Upper lobe of left lung (tissue), 6 donors: ENCODE measurements at regions not wholly inside any gene's neighbourhood (a gene's known extent, or its start where the extent isn't known, plus 50 kb on each side); places are given as distances from the start of the nearest gene placed in this dataset.

Experiments
- ATAC-seq, 2 donors: fragments of 200-7000 bp; cut with Tn5 transposase; one replicate each; pipeline ENCODE4 v1.9.1; 2022; ENCODE audit warnings: mild to moderate bottlenecking in 2 of 2, moderate library complexity in 2 of 2; ENCODE audit not compliant: low FRiP score in 2 of 2
- DNase-seq, 2 donors: peaks; one replicate each; pipeline ENCODE4 v3.0.0-alpha.2; 2019 to 2020
- H3K27ac ChIP-seq, 4 donors: fragments of 200-600 bp; sonication (generic); one replicate each; pipeline ENCODE4 v1.5.1; 2016 to 2019
- H3K27me3 ChIP-seq, 4 donors: fragments of 200-600 bp; sonication (generic); one replicate each; pipeline ENCODE4 v1.5.1; 2017 to 2019
- H3K36me3 ChIP-seq, 4 donors: fragments of 200-600 bp; sonication (generic); one replicate each; pipeline ENCODE4 v1.5.1; 2016 to 2019
- H3K4me1 ChIP-seq, 4 donors: fragments of 200-600 bp; sonication (generic); one replicate each; pipeline ENCODE4 v1.5.1; 2018 to 2019
- H3K4me3 ChIP-seq, 4 donors: fragments of 200-600 bp; sonication (generic); one replicate each; pipeline ENCODE4 v1.5.1; 2017 to 2019; ENCODE audit warnings: mild to moderate bottlenecking in 2 of 4, moderate library complexity in 1 of 4
- H3K9me3 ChIP-seq, 4 donors: fragments of 200-600 bp; sonication (generic); one replicate each; pipeline ENCODE4 v1.5.1; 2018 to 2019
- EP300 ChIP-seq, 4 donors: sonication (generic); formaldehyde crosslinking; IDR thresholded peaks; one replicate each; pipeline ENCODE4 v1.5.1; 2017; ENCODE audit warnings: antibody characterized with exemption in 4 of 4, control low read depth in 2 of 4
- POLR2A ChIP-seq, 4 donors: fragments of 450-650 bp; IDR thresholded peaks; one replicate each; pipeline ENCODE4 v1.5.1; 2016 to 2017; ENCODE audit warnings: antibody characterized with exemption in 4 of 4, mild to moderate bottlenecking in 2 of 4
- POLR2AphosphoS5 ChIP-seq, 2 donors: sonication (generic); formaldehyde crosslinking; IDR thresholded peaks; one replicate each; pipeline ENCODE4 v1.5.1; 2017; ENCODE audit warnings: antibody characterized with exemption in 2 of 2
- WGBS, 2 donors: methylation state at CpG; one replicate each; pipeline ENCODE4 v1.1.5; 2017 to 2018; 5-methylcytosine and 5-hydroxymethylcytosine counted together
- TF ChIP-seq, protein P1 (sequence below), 6 experiments: fragments of 450-650 bp in 4 of 6; fragments of 200-600 bp in 2 of 6; sonication (generic) in 2 of 6; IDR thresholded peaks; one replicate each; pipeline ENCODE4 v1.5.1; 2016 to 2019; ENCODE audit warnings: antibody characterized with exemption in 6 of 6
- donor health status: DM: no; HTN: no; CAD: no; lungs with moderate emphysema.
- donor health status: DM: no; HTN: yes; CAD: no; lungs with severe emphysema.

DNA sequence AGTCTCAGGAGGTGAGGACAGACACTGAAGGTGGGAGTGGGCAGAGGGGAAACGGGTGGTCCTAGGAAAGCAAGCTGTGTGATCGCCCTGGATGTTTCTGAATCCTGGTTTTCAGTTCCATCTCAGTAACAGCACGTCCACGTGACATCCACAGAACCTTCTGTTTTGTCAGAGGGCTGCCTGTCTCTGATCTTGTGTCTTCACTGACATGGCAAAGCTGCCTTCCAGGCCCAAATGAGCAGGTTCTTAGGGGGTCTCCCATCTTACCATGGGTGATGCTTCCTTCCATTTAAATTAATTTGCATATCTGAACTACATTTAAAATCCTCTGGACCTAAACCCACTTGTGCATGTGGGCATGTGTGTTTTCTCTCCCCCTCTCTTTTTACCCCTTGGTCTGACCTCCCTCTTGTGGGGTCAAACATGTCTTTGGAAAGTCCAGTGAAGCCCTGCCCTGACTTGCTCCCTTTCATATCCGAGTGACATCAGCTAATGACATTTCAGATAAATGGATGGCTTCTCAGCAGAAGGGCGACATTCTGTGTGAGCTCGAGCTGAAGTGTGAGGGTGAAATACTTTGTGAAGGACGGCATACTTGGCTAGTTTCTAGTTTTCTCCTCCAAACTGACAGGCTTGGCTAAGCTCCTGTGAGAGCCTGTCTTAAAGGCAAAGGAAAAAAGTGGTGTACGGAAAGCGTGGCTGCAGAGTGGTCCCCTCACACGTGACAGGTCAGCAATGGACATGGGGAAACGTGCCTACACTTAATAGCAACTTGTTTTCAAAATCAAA is 204.8 kb upstream of the S1PR3 start:
- Histone ChIP-seq H3K36me3 (no peaks in the 10 kb centered on the region), H3K27ac (no peak overlapping the region), H3K4me1 (no peaks in the 10 kb centered on the region), H3K27me3 (no peaks in the 10 kb centered on the region), H3K9me3 (no peaks in the 10 kb centered on the region), H3K4me3 (no peak overlapping the region)
- TF ChIP-seq POLR2A (IDR thresholded peaks at IDR 0.05) (no peak), POLR2AphosphoS5 (IDR thresholded peaks at IDR 0.05) (no peak), EP300 (IDR thresholded peaks at IDR 0.05) (no peak)
- TF ChIP-seq, protein P1, sequence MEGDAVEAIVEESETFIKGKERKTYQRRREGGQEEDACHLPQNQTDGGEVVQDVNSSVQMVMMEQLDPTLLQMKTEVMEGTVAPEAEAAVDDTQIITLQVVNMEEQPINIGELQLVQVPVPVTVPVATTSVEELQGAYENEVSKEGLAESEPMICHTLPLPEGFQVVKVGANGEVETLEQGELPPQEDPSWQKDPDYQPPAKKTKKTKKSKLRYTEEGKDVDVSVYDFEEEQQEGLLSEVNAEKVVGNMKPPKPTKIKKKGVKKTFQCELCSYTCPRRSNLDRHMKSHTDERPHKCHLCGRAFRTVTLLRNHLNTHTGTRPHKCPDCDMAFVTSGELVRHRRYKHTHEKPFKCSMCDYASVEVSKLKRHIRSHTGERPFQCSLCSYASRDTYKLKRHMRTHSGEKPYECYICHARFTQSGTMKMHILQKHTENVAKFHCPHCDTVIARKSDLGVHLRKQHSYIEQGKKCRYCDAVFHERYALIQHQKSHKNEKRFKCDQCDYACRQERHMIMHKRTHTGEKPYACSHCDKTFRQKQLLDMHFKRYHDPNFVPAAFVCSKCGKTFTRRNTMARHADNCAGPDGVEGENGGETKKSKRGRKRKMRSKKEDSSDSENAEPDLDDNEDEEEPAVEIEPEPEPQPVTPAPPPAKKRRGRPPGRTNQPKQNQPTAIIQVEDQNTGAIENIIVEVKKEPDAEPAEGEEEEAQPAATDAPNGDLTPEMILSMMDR (IDR thresholded peaks at IDR 0.05) = no peak
- DNase-seq (no peak), ATAC-seq (peak in 1 of 2 donors; percentile 39)
- 56 to 59% methylated on average over 12 of the region's 12 CpGs for WGBS, 2 donors

DNA sequence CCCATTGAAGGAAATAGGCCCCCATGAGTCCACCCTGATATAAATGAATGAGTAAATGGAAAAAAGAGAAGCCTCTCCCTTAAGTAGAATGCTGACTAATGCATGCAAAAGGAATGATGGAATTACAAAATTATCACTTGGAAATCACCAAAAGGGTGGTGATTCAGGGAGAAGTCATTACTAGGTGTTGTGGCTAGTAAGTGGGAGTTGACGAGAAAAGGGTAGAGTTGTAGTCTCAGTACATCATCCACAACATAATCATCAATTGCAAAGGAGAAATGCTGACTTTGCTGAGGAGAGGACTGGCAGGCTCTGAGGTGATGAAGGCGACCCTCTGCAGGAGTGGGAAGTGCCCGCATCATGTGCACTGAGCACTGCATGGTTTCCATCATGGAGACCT is 201.5 kb upstream of the S1PR3 start:
- ATAC-seq = peak in 1 of 2 donors; percentile 51

DNA sequence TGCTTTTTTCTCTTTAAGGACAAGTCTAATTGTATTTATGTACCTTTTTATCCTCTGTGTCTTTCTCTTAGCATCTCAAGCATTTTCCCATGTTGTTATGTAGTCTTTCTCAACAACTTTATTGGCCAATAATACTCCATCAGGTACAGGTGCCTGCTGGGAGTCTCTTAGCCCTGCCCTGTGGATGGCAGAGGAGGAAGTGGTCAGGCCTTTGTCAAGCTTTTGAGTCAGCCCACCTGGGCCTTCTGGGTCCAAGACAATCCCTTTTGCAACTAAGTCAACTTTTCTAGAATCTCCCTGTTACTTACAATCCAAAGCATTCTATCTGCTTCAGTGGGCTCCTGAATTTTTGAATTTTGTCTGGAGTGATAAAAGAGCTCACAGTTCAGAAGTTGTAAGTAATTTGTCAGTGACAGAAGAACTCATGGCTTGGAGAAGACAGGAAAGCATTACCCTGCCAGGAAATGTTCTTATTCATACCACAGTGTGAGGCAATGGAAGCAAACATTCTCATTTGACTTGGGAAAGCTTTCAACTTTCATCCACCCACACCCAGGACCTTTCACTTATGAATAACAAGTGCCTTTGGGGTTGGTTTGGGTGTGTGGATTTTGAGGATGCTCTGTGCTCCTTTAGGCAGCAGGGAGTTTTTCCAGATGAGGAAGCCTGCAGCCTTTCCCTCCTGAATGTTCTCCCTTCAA is 200.0 kb upstream of the S1PR3 start:
- Histone ChIP-seq H3K36me3 (no peaks in the 10 kb centered on the region), H3K27me3 (no peaks in the 10 kb centered on the region), H3K9me3 (no peaks in the 10 kb centered on the region), H3K27ac (no peak overlapping the region), H3K4me1 (no peaks in the 10 kb centered on the region), H3K4me3 (no peak overlapping the region)
- no peak for DNase-seq
- peak in 1 of 2 donors; percentile 87 for ATAC-seq
- TF ChIP-seq POLR2A (IDR thresholded peaks at IDR 0.05) (no peak), POLR2AphosphoS5 (IDR thresholded peaks at IDR 0.05) (peak in 1 of 2 donors; percentile 67), EP300 (IDR thresholded peaks at IDR 0.05) (peak in 2 of 4 donors; percentile 17)

More for the DNA sequence above, 201.5 kb upstream of the S1PR3 start:
- DNase-seq = no peak
- Histone ChIP-seq H3K27ac (no peak overlapping the region), H3K4me3 (no peak overlapping the region), H3K9me3 (no peaks in the 10 kb centered on the region), H3K4me1 (no peaks in the 10 kb centered on the region), H3K36me3 (no peaks in the 10 kb centered on the region), H3K27me3 (no peaks in the 10 kb centered on the region)
- 86 to 98% methylated on average over 3 of the region's 3 CpGs for whole genome bisulfite sequencing, 2 donors
- TF ChIP-seq, protein P1 (IDR thresholded peaks at IDR 0.05) = no peak
- TF ChIP-seq EP300 (IDR thresholded peaks at IDR 0.05) = no peak
- no peak for TF ChIP-seq POLR2A (IDR thresholded peaks at IDR 0.05)
- TF ChIP-seq POLR2AphosphoS5 (IDR thresholded peaks at IDR 0.05) = no peak

- 88% methylated on average over 3 of the region's 3 CpGs for WGBS, 2 donors
- no peak for DNase-seq
- TF ChIP-seq, protein P1 (IDR thresholded peaks at IDR 0.05) = no peak
- no peak for TF ChIP-seq EP300 (IDR thresholded peaks at IDR 0.05)
- H3K4me1 ChIP-seq = no peaks in the 10 kb centered on the region
- no peaks in the 10 kb centered on the region for H3K9me3 ChIP-seq
- no peak for ATAC-seq
- no peak overlapping the region for H3K4me3 ChIP-seq
- no peak overlapping the region for H3K27ac ChIP-seq
- H3K36me3 ChIP-seq = no peaks in the 10 kb centered on the region
- no peaks in the 10 kb centered on the region for H3K27me3 ChIP-seq
Observed at GRCh38 chr9:88792502-88792901, 198.8 kb upstream of the S1PR3 start.

GRCh38 chr9:88794100-88794499 is 197.2 kb upstream of the S1PR3 start:
- ATAC-seq = no peak
- TF ChIP-seq EP300 (IDR thresholded peaks at IDR 0.05) (no peak), POLR2AphosphoS5 (IDR thresholded peaks at IDR 0.05) (no peak), POLR2A (IDR thresholded peaks at IDR 0.05) (no peak)
- TF ChIP-seq, protein P1 (IDR thresholded peaks at IDR 0.05) = no peak
- no peaks in the 10 kb centered on the region for H3K27me3 ChIP-seq
- no peak for DNase-seq
- H3K9me3 ChIP-seq = no peaks in the 10 kb centered on the region
- H3K4me3 ChIP-seq = no peak overlapping the region
- H3K36me3 ChIP-seq = no peaks in the 10 kb centered on the region
- H3K27ac ChIP-seq = no peak overlapping the region
- WGBS, 2 donors = 37 to 40% methylated on average over 5 of the region's 5 CpGs
- no peaks in the 10 kb centered on the region for H3K4me1 ChIP-seq
